Activated CD4-positive, CD25-positive, alpha-beta regulatory T cell treated with anti-CD3 and anti-CD28 coated beads, Interleukin-2, amount 50 U/mL, for 16 hours (primary cell): ENCODE measurements at regions not wholly inside any gene's neighbourhood (a gene's known extent, or its start where the extent isn't known, plus 50 kb on each side); places are given as distances from the start of the nearest gene placed in this dataset.

Experiments
- DNase-seq: peaks from one replicate; pipeline ENCODE4 v3.0.0-alpha.2; 2020; ENCODE audit warnings: low read depth, low spot score

- no peak for DNase-seq
Observed at GRCh38 chr5:56622141-56622540, 193.2 kb upstream of the MAP3K1 start.

- no peak for DNase-seq
Observed at GRCh38 chr5:56620903-56621677, 194.3 kb upstream of the MAP3K1 start.

- no peak for DNase-seq
Observed at GRCh38 chr5:56617998-56618397, 197.4 kb upstream of the MAP3K1 start.

GRCh38 chr5:56616454-56617160, 198.7 kb upstream of the MAP3K1 start:
- DNase-seq = no peak

DNA sequence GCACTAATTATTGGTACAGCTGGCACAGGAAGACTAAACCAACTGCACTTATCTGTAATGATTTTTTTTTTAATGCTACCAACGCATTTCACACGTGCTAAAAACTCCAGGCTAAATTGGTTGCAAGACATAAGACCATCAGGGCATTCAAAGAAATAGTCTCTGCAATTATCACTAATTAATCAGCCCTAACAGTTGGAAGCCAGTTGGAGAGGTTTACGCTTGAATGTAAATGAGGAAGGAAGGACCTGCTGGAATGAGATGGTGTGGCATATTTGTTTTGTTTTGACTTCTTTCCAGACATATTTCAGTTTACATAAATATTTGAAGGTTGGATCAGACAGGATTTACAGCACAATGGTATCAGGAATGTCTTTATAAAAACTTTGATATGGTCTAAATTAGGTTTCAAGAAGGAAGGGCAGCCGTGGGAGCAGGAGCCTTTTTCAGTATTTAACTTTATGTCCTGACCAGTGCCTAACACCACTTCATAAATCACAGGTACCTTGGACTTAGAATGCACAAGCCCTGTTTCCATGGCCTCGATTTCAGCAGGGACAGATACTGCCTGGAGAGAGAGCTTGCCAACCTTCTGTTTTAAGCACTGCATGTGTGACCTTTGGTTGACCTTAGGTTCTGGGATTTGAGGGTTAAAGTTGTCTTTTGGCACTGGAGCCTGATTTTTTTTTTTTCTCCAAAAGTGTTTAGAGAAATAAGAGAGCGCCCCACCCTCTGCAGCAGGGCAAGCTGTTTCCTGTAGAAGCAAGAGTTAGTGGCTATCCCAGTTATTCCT, 199.8 kb upstream of the MAP3K1 start:
- DNase-seq = no peak

DNA sequence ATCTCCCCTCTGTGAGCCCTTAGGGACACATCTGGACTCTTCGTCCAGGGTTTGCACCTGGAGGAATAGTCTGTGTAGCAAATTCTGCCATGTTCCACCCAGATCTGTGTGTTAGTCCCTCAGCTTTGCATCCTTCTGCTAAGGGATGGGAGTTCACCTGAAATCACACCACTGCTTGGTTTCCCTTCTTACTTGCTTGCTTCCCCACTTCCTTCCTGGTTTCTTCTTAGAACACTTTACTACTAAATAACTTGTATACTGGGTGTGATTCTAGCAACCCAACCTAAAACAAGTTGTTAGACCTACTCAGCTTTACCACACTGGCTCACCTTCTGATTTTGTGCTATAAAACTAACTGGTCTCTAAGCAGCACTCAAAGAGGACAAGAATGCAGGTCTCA, 202.6 kb upstream of the MAP3K1 start:
- DNase-seq = no peak

GRCh38 chr5:56612353-56612752, 203.0 kb upstream of the MAP3K1 start:
- no peak for DNase-seq

GRCh38 chr5:56610093-56610698, 205.2 kb upstream of the MAP3K1 start:
- DNase-seq = no peak

GRCh38 chr5:56608217-56608925, 207.0 kb upstream of the MAP3K1 start:
- no peak for DNase-seq

DNA sequence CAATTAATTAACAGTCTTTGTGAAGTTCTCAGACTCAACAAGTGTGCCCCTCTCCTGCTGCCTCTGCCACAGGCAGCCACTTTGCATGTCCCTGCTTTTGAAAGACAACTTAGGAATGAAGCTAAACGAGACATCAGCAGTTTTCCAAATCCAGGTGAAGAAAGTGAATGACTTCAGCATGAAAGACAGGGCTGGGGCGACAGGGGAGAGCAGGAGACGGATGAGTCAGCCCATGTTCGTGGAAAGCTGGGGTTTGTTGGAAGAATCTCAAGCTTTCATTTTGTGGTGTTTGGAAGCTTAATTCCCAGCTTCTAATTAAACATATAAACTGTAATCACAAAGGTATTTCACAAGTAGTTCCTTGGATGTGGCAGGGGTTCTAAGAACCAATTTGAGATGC, 207.8 kb upstream of the MAP3K1 start:
- DNase-seq = no peak

DNA sequence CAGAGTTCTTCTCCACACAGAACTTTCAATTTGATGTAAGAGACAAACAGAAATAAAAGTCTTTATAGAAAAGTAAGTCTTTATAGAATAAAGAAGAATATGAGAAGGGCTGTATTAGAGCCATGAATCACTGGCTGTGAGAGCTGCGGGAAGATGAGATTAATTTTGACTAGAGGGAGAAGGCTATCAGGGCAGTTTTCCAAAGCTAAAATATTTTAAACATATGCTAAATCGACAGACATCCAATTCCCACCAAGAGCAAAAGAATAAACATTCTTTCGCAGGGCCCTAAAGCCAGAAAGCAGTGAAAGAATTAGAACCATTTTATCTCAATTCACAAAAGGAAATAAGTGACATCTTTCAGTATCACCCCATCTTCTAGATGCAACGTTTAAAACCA, 208.3 kb upstream of the MAP3K1 start:
- no peak for DNase-seq

DNA sequence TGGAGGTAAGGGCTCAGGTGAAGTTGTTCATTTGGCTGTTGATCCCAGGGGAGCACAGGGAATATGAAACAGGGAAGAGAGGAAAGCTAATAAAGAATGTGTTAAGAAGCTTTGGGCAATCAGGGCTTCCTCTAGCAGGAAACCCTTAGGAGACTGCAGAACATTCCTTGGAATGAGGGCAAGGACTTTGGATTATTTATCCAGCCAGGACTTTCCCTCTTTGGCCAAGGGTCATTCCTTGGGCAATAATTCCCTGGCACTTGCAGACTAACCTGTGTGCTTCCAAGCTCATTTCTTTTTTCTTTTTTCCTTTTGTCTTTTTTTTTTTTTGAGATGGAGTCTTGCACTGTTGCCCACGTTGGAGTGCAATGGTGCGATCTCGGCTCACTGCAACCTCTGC, 209.2 kb upstream of the MAP3K1 start:
- DNase-seq = no peak

DNA sequence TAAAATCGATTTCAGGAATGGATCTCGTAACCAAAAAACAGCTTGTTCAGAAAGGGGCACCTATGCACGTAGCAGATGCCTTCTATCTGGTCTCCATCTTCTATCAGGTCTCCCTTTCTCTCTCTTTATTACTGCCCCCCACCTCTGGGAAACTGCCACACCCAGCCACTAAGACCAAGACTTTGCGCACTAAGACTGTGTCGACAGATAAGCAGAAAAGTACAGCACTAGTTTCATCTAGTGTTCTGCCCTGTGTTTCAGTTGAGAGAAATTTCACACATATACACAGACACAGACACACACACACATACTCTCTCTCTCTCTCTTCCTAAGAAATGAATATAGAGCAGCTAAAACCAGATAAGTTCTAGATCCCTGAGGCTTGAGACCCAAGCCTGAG, 210.1 kb upstream of the MAP3K1 start:
- no peak for DNase-seq

DNA sequence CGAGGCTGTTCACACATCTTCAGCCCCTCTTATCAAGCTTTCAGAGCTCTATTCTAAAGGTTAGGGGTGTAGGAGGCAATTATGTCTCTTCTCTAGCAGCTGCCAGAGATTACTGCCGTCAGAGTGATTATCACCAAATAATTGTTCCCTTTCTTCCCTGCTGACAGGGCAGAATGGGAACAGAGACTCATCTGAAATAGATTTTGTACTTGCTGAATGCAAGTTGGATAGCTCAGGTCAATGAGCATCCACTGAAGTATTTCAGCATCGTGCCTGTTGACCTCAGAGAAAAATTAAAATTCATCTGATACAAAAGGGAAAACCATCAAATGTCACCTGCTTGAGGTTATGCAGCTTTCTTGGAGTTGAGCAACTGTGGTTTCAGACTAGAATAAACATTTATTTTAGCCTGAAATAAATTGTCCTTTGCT, 213.7 kb upstream of the MAP3K1 start:
- no peak for DNase-seq

DNA sequence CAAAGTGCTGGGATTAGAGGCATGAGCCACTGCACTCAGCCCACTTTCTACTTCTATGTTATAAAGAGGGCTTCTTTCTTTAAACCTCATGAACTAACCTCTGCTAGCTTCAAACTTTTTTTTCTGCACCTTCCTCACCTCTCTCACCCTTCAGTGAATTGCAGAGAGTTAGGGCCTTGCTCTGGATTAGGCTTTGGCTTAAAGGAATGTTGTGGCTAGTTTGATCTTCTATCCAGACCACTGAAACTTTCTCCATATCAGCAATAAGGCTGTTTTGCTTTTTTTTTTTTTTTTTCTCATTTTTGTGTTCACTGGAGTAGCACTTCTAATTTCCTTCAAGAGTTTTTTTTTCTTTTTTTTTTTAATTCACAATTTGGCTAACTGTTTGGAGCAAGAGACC, 216.4 kb upstream of the MAP3K1 start:
- no peak for DNase-seq

DNA sequence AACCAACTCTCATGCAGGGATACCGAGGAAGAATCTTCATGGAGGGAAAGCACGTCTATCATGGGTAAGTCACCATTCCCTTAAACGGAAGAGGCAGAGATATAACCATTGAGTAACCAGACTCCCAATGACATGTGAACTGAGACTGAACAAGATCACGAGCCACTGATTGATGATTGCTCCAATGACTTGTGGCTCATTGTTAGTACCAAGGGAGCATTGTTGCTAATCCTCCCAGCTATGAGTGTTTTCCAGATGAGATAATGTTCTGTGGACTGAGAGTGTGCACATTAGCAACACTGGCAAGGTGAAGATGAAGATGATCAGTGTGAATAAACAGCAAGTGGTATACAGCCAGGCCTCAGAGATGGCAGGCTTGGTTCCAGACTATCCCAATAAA, 219.2 kb upstream of the MAP3K1 start:
- DNase-seq = no peak

DNA sequence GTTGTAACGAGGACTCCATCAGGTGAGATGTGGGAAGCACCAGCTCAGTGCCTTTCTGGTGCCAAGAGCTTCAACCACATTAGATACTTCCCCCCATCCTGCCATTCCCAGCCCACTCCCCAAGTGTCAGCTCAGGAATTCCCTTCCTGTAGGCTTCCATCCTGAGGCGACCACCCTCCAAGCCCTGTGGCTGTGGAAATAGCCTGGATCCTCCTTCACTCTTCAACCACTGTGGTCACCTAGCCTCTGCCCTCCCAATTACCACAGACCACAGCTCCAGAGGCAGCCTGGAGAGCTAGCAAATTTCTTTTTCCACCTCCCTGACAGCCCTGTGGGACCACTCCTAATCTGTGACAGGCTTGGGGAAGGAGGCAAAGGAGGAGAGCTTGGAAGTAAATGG, 219.8 kb upstream of the MAP3K1 start:
- DNase-seq = no peak

- no peak for DNase-seq
Observed at GRCh38 chr5:56594792-56595191, 220.6 kb upstream of the MAP3K1 start.

DNA sequence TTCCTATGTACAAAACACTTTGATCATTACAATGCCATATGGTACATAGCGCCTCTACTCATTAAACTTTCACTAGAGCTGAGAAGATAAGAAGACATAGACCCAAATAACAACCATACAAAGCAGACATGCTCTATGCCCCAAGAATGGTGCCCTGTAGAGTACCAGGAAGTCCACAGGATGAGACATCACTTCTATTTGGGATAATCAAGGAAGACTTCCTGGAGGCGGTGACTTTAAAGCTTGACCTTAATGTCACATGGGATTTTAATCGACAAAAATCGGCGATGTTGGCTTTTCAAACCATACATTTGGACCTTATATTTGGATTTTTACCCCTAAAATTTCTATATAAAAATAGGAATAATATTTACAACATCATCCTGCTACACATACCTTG, 224.3 kb upstream of the MAP3K1 start:
- DNase-seq = no peak

DNA sequence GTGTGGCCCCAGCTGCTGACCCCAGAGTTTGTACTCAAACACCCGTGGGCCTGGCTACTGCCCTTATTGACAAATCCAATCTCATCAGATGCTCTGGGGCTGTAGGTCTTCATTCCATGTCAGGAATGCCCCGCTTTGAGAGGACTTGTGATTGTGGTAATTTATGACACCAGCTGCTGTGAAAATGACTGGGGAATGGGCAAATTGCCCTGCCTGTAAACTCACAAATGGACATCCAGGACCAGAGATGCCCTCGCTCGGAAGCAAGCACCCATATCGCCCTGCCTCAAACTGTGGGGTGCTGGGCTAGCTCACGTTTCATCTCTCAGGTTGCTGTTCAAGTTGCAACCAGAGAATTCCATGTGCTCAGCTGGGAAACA, 225.9 kb upstream of the MAP3K1 start:
- DNase-seq = no peak

DNA sequence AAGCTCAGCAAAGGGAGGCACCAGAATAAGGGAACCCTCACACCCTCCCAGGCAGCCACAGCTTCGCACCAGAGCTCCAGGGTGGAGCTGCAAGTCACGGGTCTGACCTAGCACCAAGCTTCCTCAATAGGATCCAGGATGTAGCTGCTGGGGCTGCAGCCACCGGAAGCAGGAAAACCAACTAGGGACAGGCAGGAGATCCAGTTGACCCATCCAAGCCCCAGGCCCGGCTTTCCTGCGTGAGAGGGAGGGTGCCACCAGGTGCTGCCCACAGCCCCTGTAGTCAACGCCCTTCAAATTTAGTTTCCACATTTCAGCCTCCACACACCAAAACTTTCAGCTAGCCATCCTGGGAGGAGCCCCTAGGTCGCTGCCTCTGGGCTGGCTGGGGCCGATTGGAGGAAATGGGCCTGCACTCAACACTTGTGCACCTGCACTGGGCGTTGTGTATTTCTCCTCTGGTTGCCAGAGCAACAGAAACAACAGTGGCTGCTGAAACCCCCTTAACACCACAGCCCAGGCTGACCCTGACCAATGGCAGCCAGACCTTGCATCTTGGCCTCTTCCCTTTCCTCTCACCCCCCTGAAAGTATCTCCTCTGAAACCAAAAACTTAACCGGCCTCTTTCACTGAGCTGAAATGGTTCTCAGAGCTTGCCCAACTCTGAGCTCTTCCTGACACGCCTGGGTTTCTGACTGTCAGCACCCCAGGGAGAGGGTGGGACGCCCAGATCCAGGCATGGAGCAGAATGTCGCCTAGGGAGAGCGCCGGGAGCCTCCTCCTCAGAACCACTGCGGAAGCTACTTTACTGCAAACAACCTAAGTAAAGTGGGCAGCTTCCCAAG, 226.5 kb upstream of the MAP3K1 start:
- DNase-seq = peak; percentile 11
